GM21619 (cell line): ENCODE measurements at regions not wholly inside any gene's neighbourhood (a gene's known extent, or its start where the extent isn't known, plus 50 kb on each side); places are given as distances from the start of the nearest gene placed in this dataset.

Source experiments
- ATAC-seq: cut with Tn5 transposase; IDR thresholded peaks from one replicate; pipeline ENCODE4 v1.9.1; 2021; ENCODE audit not compliant: unreplicated experiment

DNA sequence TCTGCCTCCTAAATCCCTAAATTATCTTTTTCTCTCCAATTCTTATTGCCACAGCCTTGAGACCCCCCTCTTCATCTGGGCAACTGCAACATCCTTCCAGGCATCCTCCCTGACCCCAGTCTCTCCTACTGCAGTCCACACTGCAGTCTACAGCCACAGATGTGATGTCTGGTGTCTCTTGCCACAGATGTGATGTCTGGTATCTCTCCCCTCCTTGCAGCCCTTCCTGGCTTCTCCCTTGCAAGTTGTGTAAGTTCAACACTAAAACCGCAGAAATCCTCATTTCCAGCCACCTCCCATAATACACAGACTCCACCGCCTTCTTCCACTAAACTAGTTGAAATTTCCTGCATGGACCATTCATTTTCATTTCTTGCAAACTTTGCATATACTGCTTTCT is 113.1 kb upstream of the DDX18 start:
- no peak for ATAC-seq

DNA sequence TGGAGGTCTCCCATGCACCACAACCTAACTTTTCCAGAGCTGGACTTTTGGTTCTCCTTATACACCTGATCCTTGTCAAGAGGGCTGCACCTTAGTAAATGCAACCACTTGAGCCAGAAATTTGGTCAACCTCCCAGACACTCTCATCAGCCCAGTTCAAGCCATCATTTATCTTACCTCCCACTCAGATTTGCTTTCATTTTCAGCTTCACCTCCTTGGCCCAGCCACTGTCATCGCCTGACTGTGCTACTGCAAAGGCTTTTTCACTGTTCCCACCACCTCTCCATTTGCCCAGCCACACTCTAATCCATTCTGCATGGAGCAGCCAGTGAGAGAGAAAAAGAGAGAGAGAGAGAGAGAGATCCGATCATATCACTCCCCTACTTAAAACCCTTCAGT is 112.4 kb upstream of the DDX18 start:
- ATAC-seq = no peak

- ATAC-seq = no peak
These were observed 110.6 kb upstream of the DDX18 start for GRCh38 chr2:117703858-117704257.

- ATAC-seq = no peak
These were observed 109.7 kb upstream of the DDX18 start for GRCh38 chr2:117704818-117705217.

GRCh38 chr2:117707874-117708273 is 106.6 kb upstream of the DDX18 start:
- no peak for ATAC-seq

GRCh38 chr2:117712684-117713083 is 101.8 kb upstream of the DDX18 start:
- ATAC-seq = no peak

- no peak for ATAC-seq
These were observed 100.4 kb upstream of the DDX18 start for GRCh38 chr2:117714110-117714509.

DNA sequence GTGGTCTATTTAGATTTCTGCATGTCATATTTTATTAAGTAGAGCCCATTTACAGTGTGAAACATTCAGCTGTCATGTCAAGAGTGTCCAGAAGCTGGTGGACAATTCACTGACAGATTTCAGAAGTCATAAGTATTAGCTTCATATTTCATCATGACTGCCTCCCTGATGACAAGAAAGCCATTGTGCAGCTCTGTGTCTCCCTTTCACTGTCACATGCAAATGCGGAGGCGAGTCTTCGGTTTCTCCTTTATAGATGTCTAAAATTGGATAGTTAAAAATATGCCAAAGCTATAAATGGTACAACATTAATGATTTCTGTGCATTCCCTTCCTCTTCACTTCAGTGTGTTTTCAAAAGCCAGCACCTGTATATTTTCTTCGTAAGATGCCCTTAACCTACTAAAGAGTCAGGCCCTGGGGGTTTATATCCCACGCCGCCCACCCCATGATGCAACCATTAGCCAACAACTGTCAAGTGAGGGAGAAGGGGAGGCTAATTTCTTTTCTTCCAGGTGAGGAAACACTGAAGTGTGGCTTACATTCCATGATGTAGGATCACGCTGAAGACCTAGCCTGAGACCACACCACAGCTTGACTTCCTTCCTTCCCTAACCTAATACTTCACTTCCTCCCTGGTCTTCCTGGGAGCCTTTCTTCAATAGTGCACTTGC is 99.6 kb upstream of the DDX18 start:
- ATAC-seq = no peak

GRCh38 chr2:117716505-117716904 is 98.0 kb upstream of the DDX18 start:
- no peak for ATAC-seq

DNA sequence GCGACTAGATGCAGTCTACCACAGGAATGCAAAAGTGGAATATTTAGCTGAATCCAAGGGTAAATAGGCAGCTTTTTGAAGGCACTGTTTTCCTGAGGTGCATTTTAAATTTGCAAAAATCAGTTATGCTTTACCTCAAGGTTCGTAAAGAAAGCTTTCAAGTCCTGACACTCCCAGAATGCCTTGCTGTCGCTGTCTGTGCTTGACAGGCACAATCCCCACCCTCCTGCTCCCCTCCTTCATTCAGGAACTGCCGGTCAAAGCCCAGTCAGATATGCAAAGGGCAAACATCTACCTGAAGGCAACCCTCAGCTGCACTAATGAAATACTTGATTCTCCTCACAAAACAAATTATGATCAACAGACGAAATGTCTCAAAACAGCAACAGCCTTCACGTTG is 97.4 kb upstream of the DDX18 start:
- no peak for ATAC-seq

DNA sequence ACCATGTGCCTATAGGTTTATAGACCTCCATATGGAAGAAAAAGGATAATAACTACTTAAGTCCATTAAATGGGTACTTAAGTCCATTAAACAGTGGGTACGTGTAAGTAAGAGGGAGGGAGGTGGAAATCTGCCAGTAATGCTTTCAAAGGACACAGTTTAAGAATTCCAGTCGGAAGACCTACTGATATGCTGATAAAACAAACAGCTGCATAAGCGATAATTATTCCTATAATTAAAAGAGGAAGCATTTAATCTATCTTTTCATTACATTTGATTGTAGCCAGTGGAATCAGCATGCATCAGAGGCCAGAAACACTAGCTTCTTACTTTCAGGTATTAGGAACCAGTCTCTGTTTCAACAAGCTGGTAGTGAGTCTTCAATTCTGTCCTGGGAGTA is 96.4 kb upstream of the DDX18 start:
- ATAC-seq = no peak

DNA sequence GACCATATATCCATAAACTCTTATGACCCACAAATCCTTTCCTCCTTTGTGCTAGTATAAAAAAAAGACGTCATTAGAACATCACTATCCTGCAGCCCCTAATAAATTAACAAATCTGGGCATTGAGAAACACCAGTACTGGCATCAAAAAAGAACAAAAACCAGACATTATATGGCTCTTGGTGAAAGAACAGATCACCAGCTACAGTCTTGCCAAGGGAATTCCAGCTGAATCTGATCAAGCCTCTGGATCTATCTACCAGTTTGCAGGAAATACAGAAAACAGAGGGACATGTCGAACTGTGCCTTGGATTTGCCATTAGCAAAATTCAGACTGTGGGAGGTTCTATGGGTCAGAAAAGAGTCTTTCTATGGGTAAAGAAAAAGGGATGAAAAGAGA is 93.7 kb upstream of the DDX18 start:
- ATAC-seq = no peak

GRCh38 chr2:117723483-117723882 is 91.0 kb upstream of the DDX18 start:
- no peak for ATAC-seq

GRCh38 chr2:117723888-117724434 is 90.5 kb upstream of the DDX18 start:
- ATAC-seq = no peak

DNA sequence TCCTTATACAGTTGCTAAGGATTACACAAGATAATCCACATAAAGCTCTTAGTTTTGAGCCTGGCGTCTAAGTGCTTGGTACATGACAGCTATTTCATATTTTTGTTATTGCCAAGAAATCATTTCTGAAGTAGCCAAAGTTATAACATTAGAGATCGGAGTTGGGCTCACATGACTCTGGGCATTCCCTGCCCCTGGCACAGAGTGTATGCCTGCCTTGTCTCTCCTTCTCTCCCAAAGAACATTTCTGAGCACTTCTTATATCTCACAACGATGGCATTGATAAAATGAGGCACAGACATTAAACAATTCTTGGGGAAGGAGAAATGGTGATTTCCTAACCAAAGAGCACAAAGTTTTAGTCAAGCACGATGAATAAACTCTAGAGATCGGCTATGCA is 87.7 kb upstream of the DDX18 start:
- no peak for ATAC-seq

GRCh38 chr2:117737846-117738245 is 76.6 kb upstream of the DDX18 start:
- no peak for ATAC-seq

DNA sequence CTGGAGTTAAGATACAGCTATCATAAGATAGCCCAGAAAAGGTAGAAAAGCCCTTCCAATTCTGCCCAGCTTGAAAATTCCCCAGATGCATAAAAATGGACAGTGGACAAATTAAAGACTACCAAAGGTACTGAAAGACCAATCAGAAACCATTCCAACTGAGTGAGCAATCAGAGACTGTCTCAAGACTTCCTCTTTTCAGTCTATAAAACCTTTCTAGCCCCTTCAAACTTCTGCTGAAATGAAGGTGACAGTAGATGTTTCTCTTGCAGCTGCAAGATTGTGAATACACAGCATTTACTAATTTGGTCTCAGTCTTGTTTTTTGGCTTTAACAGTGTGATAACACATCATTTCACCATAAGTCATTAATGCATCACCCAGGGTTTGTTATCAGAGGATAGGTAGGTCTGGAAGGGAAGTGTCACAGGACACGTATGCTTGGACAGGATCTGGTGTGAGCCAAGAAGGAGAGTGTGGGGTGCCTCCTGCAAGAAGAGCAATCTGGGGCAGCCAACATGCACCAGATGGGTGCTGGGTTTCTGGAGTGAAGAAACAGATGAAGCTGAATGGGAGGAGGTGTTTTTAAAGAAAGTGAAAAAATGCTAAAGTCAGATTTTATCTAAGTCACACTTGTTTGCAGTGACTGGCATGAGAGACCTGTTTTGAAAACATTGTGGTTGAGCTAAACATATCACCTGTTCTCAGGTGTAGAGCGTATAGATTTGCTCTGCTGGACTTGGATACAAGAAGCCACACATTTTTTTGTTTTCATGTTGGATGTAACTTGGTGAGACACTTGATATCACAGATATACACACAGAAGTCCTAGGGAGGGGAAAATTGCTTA is 75.3 kb upstream of the DDX18 start:
- no peak for ATAC-seq

GRCh38 chr2:117745537-117745936 is 69.0 kb upstream of the DDX18 start:
- no peak for ATAC-seq

- ATAC-seq = no peak
These were observed 58.7 kb upstream of the DDX18 start for GRCh38 chr2:117755768-117756167.

- ATAC-seq = no peak
These were observed 53.6 kb upstream of the DDX18 start for GRCh38 chr2:117760916-117761315.

DNA sequence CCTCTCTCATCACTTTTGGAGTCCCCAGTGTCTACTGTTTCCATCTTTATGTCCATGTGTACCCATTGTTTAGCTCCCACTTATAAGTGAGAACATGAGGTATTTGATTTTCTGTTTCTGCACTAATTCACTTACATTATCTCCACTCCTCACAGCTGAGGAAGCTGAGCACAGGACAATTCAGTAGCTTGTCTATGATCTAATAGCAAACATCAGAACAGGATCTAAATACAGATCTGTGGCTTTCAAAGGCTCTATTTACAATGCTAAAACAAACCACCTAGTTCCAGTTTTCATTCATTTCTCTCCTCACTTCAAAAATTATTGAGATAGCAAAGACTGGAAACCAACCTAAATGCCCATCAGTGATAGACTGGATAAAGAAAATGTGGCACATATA is 52.0 kb upstream of the DDX18 start:
- no peak for ATAC-seq

DNA sequence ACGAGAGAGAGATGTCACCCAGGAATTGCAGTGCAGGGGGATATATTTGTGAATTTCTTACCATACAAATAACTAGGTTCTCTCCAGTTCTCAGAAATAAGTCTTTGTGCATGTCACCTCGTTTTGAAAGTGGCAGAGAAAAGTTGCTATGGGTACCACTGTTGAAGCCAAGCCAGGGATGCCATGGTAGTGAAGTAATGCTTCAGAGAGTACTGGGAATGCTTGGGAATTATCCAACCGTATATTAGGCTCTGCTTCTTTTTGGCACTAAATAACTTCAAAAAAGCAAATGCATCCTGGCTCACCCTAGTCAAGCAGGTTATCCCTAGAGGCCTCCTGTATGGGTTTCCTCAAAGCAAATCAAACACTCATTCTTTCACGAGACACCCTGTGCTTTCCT is 50.7 kb upstream of the DDX18 start:
- no peak for ATAC-seq
